ENCODE measurements at regions not wholly inside any gene's neighbourhood (a gene's known extent, or its start where the extent isn't known, plus 50 kb on each side); places are given as distances from the start of the nearest gene placed in this dataset.

- TF ChIP-seq, protein P1, sequence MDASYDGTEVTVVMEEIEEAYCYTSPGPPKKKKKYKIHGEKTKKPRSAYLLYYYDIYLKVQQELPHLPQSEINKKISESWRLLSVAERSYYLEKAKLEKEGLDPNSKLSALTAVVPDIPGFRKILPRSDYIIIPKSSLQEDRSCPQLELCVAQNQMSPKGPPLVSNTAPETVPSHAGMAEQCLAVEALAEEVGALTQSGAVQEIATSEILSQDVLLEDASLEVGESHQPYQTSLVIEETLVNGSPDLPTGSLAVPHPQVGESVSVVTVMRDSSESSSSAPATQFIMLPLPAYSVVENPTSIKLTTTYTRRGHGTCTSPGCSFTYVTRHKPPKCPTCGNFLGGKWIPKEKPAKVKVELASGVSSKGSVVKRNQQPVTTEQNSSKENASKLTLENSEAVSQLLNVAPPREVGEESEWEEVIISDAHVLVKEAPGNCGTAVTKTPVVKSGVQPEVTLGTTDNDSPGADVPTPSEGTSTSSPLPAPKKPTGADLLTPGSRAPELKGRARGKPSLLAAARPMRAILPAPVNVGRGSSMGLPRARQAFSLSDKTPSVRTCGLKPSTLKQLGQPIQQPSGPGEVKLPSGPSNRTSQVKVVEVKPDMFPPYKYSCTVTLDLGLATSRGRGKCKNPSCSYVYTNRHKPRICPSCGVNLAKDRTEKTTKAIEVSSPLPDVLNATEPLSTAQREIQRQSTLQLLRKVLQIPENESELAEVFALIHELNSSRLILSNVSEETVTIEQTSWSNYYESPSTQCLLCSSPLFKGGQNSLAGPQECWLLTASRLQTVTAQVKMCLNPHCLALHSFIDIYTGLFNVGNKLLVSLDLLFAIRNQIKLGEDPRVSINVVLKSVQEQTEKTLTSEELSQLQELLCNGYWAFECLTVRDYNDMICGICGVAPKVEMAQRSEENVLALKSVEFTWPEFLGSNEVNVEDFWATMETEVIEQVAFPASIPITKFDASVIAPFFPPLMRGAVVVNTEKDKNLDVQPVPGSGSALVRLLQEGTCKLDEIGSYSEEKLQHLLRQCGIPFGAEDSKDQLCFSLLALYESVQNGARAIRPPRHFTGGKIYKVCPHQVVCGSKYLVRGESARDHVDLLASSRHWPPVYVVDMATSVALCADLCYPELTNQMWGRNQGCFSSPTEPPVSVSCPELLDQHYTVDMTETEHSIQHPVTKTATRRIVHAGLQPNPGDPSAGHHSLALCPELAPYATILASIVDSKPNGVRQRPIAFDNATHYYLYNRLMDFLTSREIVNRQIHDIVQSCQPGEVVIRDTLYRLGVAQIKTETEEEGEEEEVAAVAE (CRISPR knock-in tag; IDR thresholded peaks at IDR 0.05; ENCODE audit: borderline replicate concordance) = no peak
- TF ChIP-seq ATF2 (CRISPR knock-in tag; IDR thresholded peaks at IDR 0.05) (peak; percentile 49; the same call in 1 of the 2 replicates), HNF4G (IDR thresholded peaks at IDR 0.05; ENCODE audit: borderline replicate concordance, low read depth, low read length) (peak; percentile 45; the same call in 1 of the 2 replicates), HNF4G (CRISPR knock-in tag; IDR thresholded peaks at IDR 0.05; ENCODE audit: borderline replicate concordance, low read depth) (no peak), ZNF746 (CRISPR knock-in tag; IDR thresholded peaks at IDR 0.05) (0 out of 2 replicates have a peak, but pooled peaks have one; percentile 41), PHF21A (CRISPR knock-in tag; IDR thresholded peaks at IDR 0.05) (peak; percentile 64; the same call in 1 of the 2 replicates), NR1H2 (CRISPR knock-in tag; IDR thresholded peaks at IDR 0.05; ENCODE audit: borderline replicate concordance, low read depth) (no peak), ZFP36L2 (CRISPR knock-in tag; IDR thresholded peaks at IDR 0.05) (no peak), ZNF644 (CRISPR knock-in tag; IDR thresholded peaks at IDR 0.05; ENCODE audit: low read depth) (peak; percentile 30; the same call in 1 of the 2 replicates), NR2F1 (CRISPR knock-in tag; IDR thresholded peaks at IDR 0.05) (peak in 1 of 2 experiments; percentile 50; a peak in 1 of 4 replicates), ZNF816 (CRISPR knock-in tag; IDR thresholded peaks at IDR 0.05; ENCODE audit: borderline replicate concordance) (no peak), RFX1 (IDR thresholded peaks at IDR 0.05) (no peak), ZNF629 (CRISPR knock-in tag; conservative IDR thresholded peaks at IDR 0.05) (peak; percentile 64), ZNF251 (CRISPR knock-in tag; IDR thresholded peaks at IDR 0.05) (no peak), ZNF761 (CRISPR knock-in tag; conservative IDR thresholded peaks at IDR 0.05) (0 out of 2 replicates have a peak, but pooled peaks have one; percentile 17), SALL1 (CRISPR knock-in tag; IDR thresholded peaks at IDR 0.05) (peak; percentile 76)
- TF ChIP-seq, protein P2, sequence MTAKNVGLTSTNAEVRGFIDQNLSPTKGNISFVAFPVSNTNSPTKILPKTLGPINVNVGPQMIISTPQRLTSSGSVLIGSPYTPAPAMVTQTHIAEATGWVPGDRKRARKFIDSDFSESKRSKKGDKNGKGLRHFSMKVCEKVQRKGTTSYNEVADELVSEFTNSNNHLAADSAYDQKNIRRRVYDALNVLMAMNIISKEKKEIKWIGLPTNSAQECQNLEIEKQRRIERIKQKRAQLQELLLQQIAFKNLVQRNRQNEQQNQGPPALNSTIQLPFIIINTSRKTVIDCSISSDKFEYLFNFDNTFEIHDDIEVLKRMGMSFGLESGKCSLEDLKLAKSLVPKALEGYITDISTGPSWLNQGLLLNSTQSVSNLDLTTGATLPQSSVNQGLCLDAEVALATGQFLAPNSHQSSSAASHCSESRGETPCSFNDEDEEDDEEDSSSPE (CRISPR knock-in tag; IDR thresholded peaks at IDR 0.05) = 0 out of 2 replicates have a peak, but pooled peaks have one; percentile 14
- TF ChIP-seq, protein P3, sequence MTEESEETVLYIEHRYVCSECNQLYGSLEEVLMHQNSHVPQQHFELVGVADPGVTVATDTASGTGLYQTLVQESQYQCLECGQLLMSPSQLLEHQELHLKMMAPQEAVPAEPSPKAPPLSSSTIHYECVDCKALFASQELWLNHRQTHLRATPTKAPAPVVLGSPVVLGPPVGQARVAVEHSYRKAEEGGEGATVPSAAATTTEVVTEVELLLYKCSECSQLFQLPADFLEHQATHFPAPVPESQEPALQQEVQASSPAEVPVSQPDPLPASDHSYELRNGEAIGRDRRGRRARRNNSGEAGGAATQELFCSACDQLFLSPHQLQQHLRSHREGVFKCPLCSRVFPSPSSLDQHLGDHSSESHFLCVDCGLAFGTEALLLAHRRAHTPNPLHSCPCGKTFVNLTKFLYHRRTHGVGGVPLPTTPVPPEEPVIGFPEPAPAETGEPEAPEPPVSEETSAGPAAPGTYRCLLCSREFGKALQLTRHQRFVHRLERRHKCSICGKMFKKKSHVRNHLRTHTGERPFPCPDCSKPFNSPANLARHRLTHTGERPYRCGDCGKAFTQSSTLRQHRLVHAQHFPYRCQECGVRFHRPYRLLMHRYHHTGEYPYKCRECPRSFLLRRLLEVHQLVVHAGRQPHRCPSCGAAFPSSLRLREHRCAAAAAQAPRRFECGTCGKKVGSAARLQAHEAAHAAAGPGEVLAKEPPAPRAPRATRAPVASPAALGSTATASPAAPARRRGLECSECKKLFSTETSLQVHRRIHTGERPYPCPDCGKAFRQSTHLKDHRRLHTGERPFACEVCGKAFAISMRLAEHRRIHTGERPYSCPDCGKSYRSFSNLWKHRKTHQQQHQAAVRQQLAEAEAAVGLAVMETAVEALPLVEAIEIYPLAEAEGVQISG (CRISPR knock-in tag; IDR thresholded peaks at IDR 0.05) = peak; percentile 43
Measured at GRCh38 chr1:229031481-229032341, 239.2 kb upstream of the RAB4A start (continued).

Measured in HepG2 (cell line).